H1 (cell line): ENCODE measurements at regions not wholly inside any gene's neighbourhood (a gene's known extent, or its start where the extent isn't known, plus 50 kb on each side); places are given as distances from the start of the nearest gene placed in this dataset.

ENCODE experiments used
- JUND ChIP-seq: IDR thresholded peaks from 2 replicates; pipeline ENCODE4 v1.6.1; 2011; ENCODE audit warnings: mild to moderate bottlenecking, improper control_type of control experiment, low read length
- MAFK ChIP-seq: IDR thresholded peaks from 2 replicates; pipeline ENCODE4 v1.6.1; 2012; ENCODE audit warnings: low read depth, mild to moderate bottlenecking, improper control_type of control experiment, low read length
- POLR2A ChIP-seq, 2 experiments: IDR thresholded peaks; 1 replicate in 1 of 2; 2 replicates in 1 of 2; pipeline ENCODE4 v1.6.1; 2011; ENCODE audit warnings: low read depth in 2 of 2, low read length in 2 of 2, mild to moderate bottlenecking in 2 of 2; ENCODE audit errors: control extremely low read depth in 1 of 2
- RAD21 ChIP-seq, 2 experiments: IDR thresholded peaks in 1 of 2; conservative IDR thresholded peaks in 1 of 2; 2 replicates each; pipeline ENCODE4 v1.6.1; 2011; ENCODE audit warnings: low read depth in 2 of 2, low read length in 2 of 2, improper control_type of control experiment in 1 of 2, inconsistent platforms in 1 of 2, mild to moderate bottlenecking in 1 of 2, moderate library complexity in 1 of 2
- SAP30 ChIP-seq: fragments of 300-600 bp; sonication (generic); IDR thresholded peaks from 2 replicates; pipeline ENCODE4 v1.7.1; 2012; ENCODE audit warnings: low read length, moderate library complexity, mild to moderate bottlenecking, inconsistent platforms; ENCODE audit not compliant: insufficient read depth, insufficient replicate concordance
- SP2 ChIP-seq: IDR thresholded peaks from 2 replicates; pipeline ENCODE4 v1.6.1; 2012; ENCODE audit warnings: mild to moderate bottlenecking, low read length, inconsistent platforms
- SP4 ChIP-seq: IDR thresholded peaks from 2 replicates; pipeline ENCODE4 v1.6.1; 2012; ENCODE audit warnings: low read length, inconsistent platforms
- TF ChIP-seq, protein P1 (sequence below): IDR thresholded peaks from 2 replicates; pipeline ENCODE4 v1.6.1; 2011; ENCODE audit warnings: low read length, improper control_type of control experiment

DNA sequence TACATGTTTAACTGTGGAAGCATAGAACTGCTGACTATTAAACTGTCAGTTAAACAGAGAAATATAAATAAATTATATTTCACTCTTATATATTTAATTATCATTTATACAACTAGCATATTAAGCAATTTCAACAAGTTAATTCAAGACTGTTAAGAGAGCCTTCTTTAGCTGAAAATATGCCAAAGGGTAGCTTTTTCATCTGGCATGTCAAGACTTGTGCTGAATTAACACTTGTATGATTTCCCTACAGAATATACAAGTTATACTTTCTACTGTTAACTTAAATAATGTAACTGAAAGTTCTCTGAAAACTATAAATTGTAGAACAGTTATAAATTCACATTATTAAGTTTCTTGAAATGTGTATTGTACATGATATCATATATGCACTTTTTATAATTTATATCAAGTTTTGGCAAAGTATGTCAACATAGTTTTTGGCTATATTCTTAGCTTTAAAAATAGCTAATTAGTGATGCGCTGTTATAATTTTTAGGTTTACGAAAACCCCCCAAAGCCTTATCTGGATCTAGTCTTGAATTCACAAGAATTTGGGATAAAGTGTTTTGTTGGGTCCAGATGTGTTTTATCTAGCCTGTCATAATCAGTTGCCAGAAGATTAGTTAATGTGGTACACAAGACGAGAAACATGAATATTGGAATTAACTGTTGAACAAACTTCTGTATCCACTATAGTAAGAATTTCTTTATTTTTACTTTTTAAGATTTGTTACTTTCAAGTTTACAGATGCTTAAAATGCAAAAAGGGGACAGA is 231.1 kb upstream of the FOXP2 start (continued):
- no peak for TF ChIP-seq SP4
- TF ChIP-seq RAD21 (IDR thresholded peaks at IDR 0.05 in 1 of 2, conservative IDR thresholded peaks at IDR 0.05 in 1 of 2; ENCODE audit: low read depth in 2 of 2, low read length in 2 of 2) = no peak
- TF ChIP-seq, protein P1, sequence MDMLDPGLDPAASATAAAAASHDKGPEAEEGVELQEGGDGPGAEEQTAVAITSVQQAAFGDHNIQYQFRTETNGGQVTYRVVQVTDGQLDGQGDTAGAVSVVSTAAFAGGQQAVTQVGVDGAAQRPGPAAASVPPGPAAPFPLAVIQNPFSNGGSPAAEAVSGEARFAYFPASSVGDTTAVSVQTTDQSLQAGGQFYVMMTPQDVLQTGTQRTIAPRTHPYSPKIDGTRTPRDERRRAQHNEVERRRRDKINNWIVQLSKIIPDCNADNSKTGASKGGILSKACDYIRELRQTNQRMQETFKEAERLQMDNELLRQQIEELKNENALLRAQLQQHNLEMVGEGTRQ = no peak
- TF ChIP-seq SAP30 = no peak
- no peak for TF ChIP-seq MAFK
- TF ChIP-seq JUND = no peak
- TF ChIP-seq POLR2A (IDR thresholded peaks at IDR 0.05; ENCODE audit: control extremely low read depth in 1 of 2, low read depth in 2 of 2, low read length in 2 of 2) = no peak
- TF ChIP-seq SP2 = no peak
